SK-N-SH (cell line): ENCODE measurements at regions not wholly inside any gene's neighbourhood (a gene's known extent, or its start where the extent isn't known, plus 50 kb on each side); places are given as distances from the start of the nearest gene placed in this dataset.

Experiments
- CTCF ChIA-PET: fragments of 300-600, 350-600 bp; formaldehyde crosslinking; extraction: SDS; loops from one replicate; lab custom pipeline; 2021; lab: Yijun Ruan, JAX
- POLR2A ChIA-PET: fragments of 350-600 bp; sonication (Branson Sonifier 250); formaldehyde crosslinking; extraction: SDS; loops from one replicate; lab custom pipeline; 2020; ENCODE audit warnings: antibody characterized with exemption, inconsistent platforms; lab: Yijun Ruan, JAX
- DNase-seq: peaks from one replicate; pipeline ENCODE4 v3.0.0; 2012
- H2AFZ ChIP-seq: fragments of 200-600 bp; sonication (generic); 2 replicates; pipeline ENCODE4 v1.8.1; 2016; ENCODE audit warnings: antibody characterized with exemption, mild to moderate bottlenecking, low read depth
- H3F3A ChIP-seq: fragments of 200-600 bp; sonication (generic); replicated peaks from 2 replicates; pipeline ENCODE3; 2016; ENCODE audit warnings: antibody characterized with exemption, mild to moderate bottlenecking; ENCODE audit not compliant: insufficient read depth
- H3K27ac ChIP-seq, 2 experiments: fragments of 200-500 bp in 1 of 2; fragments of 200-600 bp in 1 of 2; sonication (Bioruptor generic) in 1 of 2; sonication (generic), shearing (Covaris generic) in 1 of 2; 2 replicates each; pipeline versions ENCODE4 v1.5.1 to v1.6.1; 2014 to 2016; ENCODE audit warnings: low read depth in 2 of 2, inconsistent platforms in 1 of 2, low read length in 1 of 2, mild to moderate bottlenecking in 1 of 2, mixed read lengths in 1 of 2
- H3K27me3 ChIP-seq: fragments of 200-600 bp; sonication (generic), shearing (Covaris generic); 2 replicates; pipeline ENCODE4 v1.6.1; 2016; ENCODE audit warnings: mixed run types; ENCODE audit not compliant: insufficient read depth
- H3K36me3 ChIP-seq, 2 experiments: fragments of 200-500 bp in 1 of 2; fragments of 200-600 bp in 1 of 2; sonication (Bioruptor generic) in 1 of 2; sonication (generic) in 1 of 2; replicated peaks in 1 of 2; 2 replicates each; pipeline versions ENCODE3 to v1.5.1; 2014 to 2016; ENCODE audit warnings: low read length in 1 of 2, mild to moderate bottlenecking in 1 of 2; ENCODE audit not compliant: insufficient read depth in 2 of 2, control insufficient read depth in 1 of 2
- H3K4me1 ChIP-seq, 2 experiments: fragments of 200-500 bp in 1 of 2; fragments of 200-600 bp in 1 of 2; sonication (Bioruptor generic) in 1 of 2; sonication (generic), shearing (Covaris generic) in 1 of 2; 2 replicates each; pipeline versions ENCODE4 v1.5.1 to v1.6.1; 2014 to 2016; ENCODE audit warnings: low read depth in 1 of 2, low read length in 1 of 2, mixed run types in 1 of 2; ENCODE audit not compliant: insufficient read depth in 2 of 2, control insufficient read depth in 1 of 2
- H3K4me2 ChIP-seq: fragments of 200-600 bp; sonication (generic), shearing (Covaris generic); 2 replicates; pipeline ENCODE4 v1.6.1; 2017; ENCODE audit warnings: mixed run types
- H3K4me3 ChIP-seq, 2 experiments: fragments of 200-500 bp in 1 of 2; fragments of 200-600 bp in 1 of 2; sonication (Bioruptor generic) in 1 of 2; sonication (generic), shearing (Covaris generic) in 1 of 2; 2 replicates each; pipeline versions ENCODE4 v1.5.1 to v1.8.1; 2014 to 2016; ENCODE audit warnings: low read depth in 2 of 2, inconsistent platforms in 1 of 2, low read length in 1 of 2, mild to moderate bottlenecking in 1 of 2, mixed read lengths in 1 of 2, moderate library complexity in 1 of 2
- H3K79me2 ChIP-seq: fragments of 200-600 bp; sonication (generic); 2 replicates; pipeline ENCODE4 v1.8.1; 2017; ENCODE audit warnings: mild to moderate bottlenecking; ENCODE audit not compliant: insufficient read depth
- H3K9ac ChIP-seq: fragments of 200-600 bp; sonication (generic); 2 replicates; pipeline ENCODE4 v1.6.1; 2017; ENCODE audit warnings: mixed run types
- H3K9me2 ChIP-seq: fragments of 200-600 bp; sonication (generic); 2 replicates; pipeline ENCODE4 v1.6.1; 2017; ENCODE audit warnings: mixed run types
- H3K9me3 ChIP-seq: fragments of 200-600 bp; sonication (generic); 2 replicates; pipeline ENCODE4 v1.6.1; 2017; ENCODE audit warnings: mixed run types, mild to moderate bottlenecking, moderate library complexity
- H4K20me1 ChIP-seq: fragments of 200-600 bp; sonication (generic); 2 replicates; pipeline ENCODE4 v1.6.1; 2017; ENCODE audit warnings: mild to moderate bottlenecking, mixed run types; ENCODE audit not compliant: insufficient read depth
- ELF1 ChIP-seq: IDR thresholded peaks from 2 replicates; pipeline ENCODE4 v1.4.0; 2012
- EZH2phosphoT487 ChIP-seq: fragments of 200-600 bp; sonication (generic); IDR thresholded peaks from 2 replicates; pipeline ENCODE4 v1.6.1; 2017; ENCODE audit warnings: low read depth, mixed run types, mild to moderate bottlenecking, antibody characterized with exemption, moderate library complexity, borderline replicate concordance
- GATA2 ChIP-seq: sonication (generic); formaldehyde crosslinking; IDR thresholded peaks from 2 replicates; pipeline ENCODE4 v1.5.0; 2020; ENCODE audit warnings: mild to moderate bottlenecking, missing genetic modification reagents
- JUND ChIP-seq: IDR thresholded peaks from 2 replicates; pipeline ENCODE4 v1.4.0; 2012
- MAX ChIP-seq: IDR thresholded peaks from 2 replicates; pipeline ENCODE4 v1.4.0; 2012; ENCODE audit warnings: low read depth
- MEF2A ChIP-seq: IDR thresholded peaks from 2 replicates; pipeline ENCODE4 v1.4.0; 2012; ENCODE audit warnings: low read depth, borderline replicate concordance
- NRF1 ChIP-seq: IDR thresholded peaks from 2 replicates; pipeline ENCODE4 v1.6.1; 2012; ENCODE audit warnings: low read depth, mild to moderate bottlenecking, low read length
- RCOR1 ChIP-seq: fragments of 150-350 bp; IDR thresholded peaks from 2 replicates; pipeline ENCODE4 v1.6.1; 2017; ENCODE audit warnings: antibody characterized with exemption, low read length
- REST ChIP-seq: IDR thresholded peaks from 2 replicates; pipeline ENCODE4 v1.6.1; 2012; ENCODE audit warnings: mild to moderate bottlenecking, low read depth, low read length, moderate library complexity
- SIN3A ChIP-seq: IDR thresholded peaks from 2 replicates; pipeline ENCODE4 v1.6.1; 2012; ENCODE audit warnings: low read depth, mild to moderate bottlenecking, low read length, moderate library complexity, borderline replicate concordance
- TAF1 ChIP-seq: IDR thresholded peaks from 2 replicates; pipeline ENCODE4 v1.6.1; 2012; ENCODE audit warnings: low read depth, mild to moderate bottlenecking, low read length, moderate library complexity, borderline replicate concordance
- USF2 ChIP-seq: fragments of 150-350 bp; IDR thresholded peaks from 2 replicates; pipeline ENCODE4 v1.6.1; 2017; ENCODE audit warnings: antibody characterized with exemption, low read length, low read depth, borderline replicate concordance
- YY1 ChIP-seq: IDR thresholded peaks from 2 replicates; pipeline ENCODE4 v1.4.0; 2012; ENCODE audit warnings: low read depth, mild to moderate bottlenecking
- WGBS: methylation state at CpG from one replicate; pipeline ENCODE4 v1.1.6; 2017; ENCODE audit warnings: low lambda C conversion rate; 5-methylcytosine and 5-hydroxymethylcytosine counted together

GRCh38 chr10:21053953-21054690 lies 157.0 kb upstream of the NEBL start:
- Histone ChIP-seq H2AFZ (no peak overlapping the region), H3K4me1 (peaks cover 0 to 6% of the 10 kb centered on the region in 2 experiments; a peak in 1 of 4 replicates), H3K27ac (no peak overlapping the region), H4K20me1 (no peaks in the 10 kb centered on the region), H3K79me2 (no peaks in the 10 kb centered on the region), H3K27me3 (no peaks in the 10 kb centered on the region), H3K9me2 (no peaks in the 10 kb centered on the region), H3K9me3 (peaks cover under 1% of the 10 kb centered on the region), H3K36me3 (no peaks in the 10 kb centered on the region), H3F3A (no peaks in the 10 kb centered on the region), H3K9ac (no peak overlapping the region), H3K4me3 (no peak overlapping the region), H3K4me2 (no peak overlapping the region)
- CTCF ChIA-PET = interaction anchor here (0.9 kb wide), 1 partner anchor 41 kb away, joined by 3 read pairs; no protein-coding TSS in a partner anchor
- POLR2A ChIA-PET = no interaction called here
- WGBS = 81% methylated on average over 9 of the region's 9 CpGs
- no peak for DNase-seq
- TF ChIP-seq YY1 (no peak), MAX (no peak), TAF1 (no peak), REST (no peak), ELF1 (no peak), SIN3A (no peak), GATA2 (CRISPR knock-in tag) (no peak), MEF2A (no peak), EZH2phosphoT487 (no peak), NRF1 (no peak), USF2 (no peak), JUND (no peak), RCOR1 (no peak)
